ENCODE measurements at regions not wholly inside any gene's neighbourhood (a gene's known extent, or its start where the extent isn't known, plus 50 kb on each side); places are given as distances from the start of the nearest gene placed in this dataset.

DNA sequence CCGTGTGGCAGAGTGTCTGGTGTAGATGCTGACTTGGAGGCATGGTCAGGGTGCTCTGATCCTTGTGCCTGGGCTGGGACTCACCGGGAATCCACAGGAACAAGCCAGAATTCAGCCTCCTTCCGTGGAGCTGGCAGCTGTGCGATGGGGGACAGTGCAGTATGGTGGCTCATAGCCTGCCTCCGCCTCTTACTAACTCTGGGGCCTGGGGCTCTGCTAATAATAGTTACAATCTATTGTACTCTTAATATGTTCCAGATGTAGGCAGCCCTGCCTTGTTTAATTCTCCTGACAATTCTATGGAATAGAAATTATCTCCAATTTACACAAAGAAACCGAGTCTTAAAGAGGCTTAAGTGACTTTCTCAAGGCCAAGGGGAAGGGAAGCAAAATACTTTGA is 77.6 kb downstream of the PCDH1 start:
- DNase-seq (ENCODE audit: low read depth in 2 of 2), result no peak

GRCh38 chr5:141799507-141800167 is 78.6 kb downstream of the PCDH1 start:
- no peak for DNase-seq (ENCODE audit: low read depth in 2 of 2)

DNA sequence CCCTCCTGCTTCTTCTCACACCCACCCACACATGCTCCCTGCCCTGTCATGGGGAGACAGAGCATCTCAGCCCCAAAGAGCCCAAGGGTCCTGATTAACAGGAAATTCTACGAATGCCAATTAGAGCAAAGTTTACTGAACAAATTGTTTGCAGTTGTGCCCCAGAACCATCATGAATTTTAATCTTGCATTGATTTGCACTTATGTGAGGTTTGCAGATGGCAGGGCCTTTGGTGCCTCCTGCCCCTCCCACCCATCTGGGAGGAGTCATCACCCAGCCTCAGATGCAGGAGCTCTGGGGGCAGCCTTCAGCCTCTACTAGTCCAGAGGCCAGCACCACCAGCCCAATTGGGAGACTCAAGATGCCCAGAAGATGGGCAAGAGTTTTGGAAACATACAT is 80.8 kb downstream of the PCDH1 start:
- no peak for DNase-seq (ENCODE audit: low read depth in 2 of 2)

DNA sequence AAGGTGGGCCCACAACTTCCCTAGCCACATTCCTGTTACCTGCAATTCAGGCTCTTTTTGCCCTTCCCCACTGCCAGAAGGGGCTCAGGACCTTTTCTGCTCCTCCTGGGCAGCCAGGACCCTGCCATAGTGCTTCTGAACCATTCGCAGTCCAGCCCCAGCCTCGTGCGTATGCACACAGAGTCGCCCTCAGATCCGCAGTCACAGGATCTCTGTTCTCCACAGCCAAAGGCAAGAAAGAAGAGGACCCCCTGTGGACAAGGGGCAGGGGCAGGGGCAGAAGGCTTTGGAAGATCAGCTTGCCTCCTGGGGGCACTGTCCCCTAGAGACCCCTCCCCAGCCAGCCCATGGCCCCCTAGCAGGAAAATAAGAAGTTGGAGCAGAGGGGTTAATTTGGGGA is 82.8 kb downstream of the PCDH1 start:
- no peak for DNase-seq (ENCODE audit: low read depth in 2 of 2)

GRCh38 chr5:141793881-141794280 is 84.3 kb downstream of the PCDH1 start:
- no peak for DNase-seq (ENCODE audit: low read depth in 2 of 2)

DNA sequence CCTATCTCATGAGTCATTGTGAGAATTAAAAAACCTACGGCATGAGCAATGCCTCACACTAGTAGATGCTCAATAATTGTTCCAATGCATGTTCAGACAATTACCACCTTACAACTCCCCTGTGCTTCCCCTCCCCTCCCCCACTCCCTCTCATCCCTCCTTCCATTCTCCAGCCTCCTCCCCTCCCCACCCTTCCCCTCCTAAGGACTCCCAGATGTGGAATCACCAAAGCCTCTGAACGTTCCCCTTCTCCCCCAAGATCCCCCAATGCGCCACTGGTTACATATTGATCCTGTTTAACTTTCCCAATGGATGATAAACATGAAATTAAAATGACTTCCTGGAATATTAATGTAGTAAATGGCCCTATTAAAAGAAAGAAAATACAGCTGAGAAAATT is 84.8 kb downstream of the PCDH1 start:
- DNase-seq (ENCODE audit: low read depth in 2 of 2), result no peak

DNA sequence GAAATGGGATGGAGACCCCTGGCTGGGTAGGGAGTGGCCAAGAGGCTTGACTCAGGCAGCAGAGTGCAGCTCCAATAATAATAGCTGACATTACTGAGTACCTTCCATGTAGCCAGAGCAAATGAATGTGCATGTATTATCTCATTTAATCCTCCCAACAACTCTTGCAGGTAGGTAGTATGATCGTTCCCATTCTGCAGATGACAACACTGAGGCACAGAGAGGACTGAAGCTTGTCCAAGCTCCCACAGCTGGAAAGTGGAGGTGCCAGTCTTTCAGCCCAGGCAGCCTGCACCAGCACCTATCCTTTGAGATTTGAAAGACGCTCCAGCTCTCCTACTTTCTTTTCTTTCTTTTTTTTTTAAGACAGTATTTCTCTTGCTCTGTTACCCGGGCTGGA is 87.6 kb downstream of the PCDH1 start:
- DNase-seq (ENCODE audit: low read depth in 2 of 2), result no peak

- DNase-seq (ENCODE audit: low read depth in 2 of 2), result no peak
Measured at GRCh38 chr5:141789330-141789729, 88.9 kb downstream of the PCDH1 start.

GRCh38 chr5:141788296-141788970 is 89.8 kb downstream of the PCDH1 start:
- no peak for DNase-seq (ENCODE audit: low read depth in 2 of 2)

DNA sequence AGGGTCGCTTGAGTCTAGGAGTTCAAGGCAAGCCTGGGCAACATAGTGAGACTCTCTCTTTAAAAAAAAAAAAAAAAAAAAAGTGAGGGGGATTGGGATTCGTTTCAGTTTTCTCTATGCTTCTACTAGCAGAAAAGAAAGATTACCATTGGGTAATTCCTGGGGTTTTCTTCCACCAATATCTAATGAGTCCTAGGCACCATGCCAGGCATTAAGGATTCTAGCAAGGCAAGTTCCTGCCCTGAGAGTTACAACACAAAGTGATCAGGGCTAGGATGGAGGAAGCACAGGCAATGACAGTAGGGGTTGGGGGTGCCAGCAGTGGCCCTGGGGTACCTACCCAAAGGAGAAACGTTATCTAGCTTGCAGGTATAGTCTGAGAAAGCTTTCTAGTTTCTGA is 90.8 kb downstream of the PCDH1 start:
- no peak for DNase-seq (ENCODE audit: low read depth in 2 of 2)

GRCh38 chr5:141786700-141787099 is 91.5 kb downstream of the PCDH1 start:
- DNase-seq (ENCODE audit: low read depth in 2 of 2), result no peak

GRCh38 chr5:141785711-141786110 is 92.5 kb downstream of the PCDH1 start:
- no peak for DNase-seq (ENCODE audit: low read depth in 2 of 2)

GRCh38 chr5:141785135-141785534 is 93.1 kb downstream of the PCDH1 start:
- DNase-seq (ENCODE audit: low read depth in 2 of 2), result no peak

- DNase-seq (ENCODE audit: low read depth in 2 of 2), result no peak
Measured at GRCh38 chr5:141784529-141784928, 93.7 kb downstream of the PCDH1 start.

GRCh38 chr5:141783947-141784296 is 94.3 kb downstream of the PCDH1 start:
- no peak for DNase-seq (ENCODE audit: low read depth in 2 of 2)

GRCh38 chr5:141783005-141783946 is 94.9 kb downstream of the PCDH1 start:
- no peak for DNase-seq (ENCODE audit: low read depth in 2 of 2)

DNA sequence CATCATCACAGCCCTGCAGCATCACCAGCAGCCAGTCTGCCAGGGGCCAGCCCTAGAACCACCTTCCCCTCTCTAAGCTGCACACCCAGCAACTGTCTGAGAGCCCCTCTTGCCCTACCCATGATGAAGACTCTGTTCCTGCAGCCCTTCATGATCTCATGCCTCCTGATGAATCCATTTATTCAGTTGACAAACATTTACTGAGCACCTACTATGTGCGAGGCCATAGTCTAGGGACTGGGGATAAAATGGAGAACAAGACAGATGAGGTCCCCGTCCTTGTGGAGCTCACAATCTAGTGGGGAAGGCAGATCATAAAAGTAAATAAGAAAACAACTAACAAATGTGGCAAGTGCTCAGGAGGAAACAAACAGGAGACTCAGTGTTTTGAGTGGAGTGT is 96.3 kb downstream of the PCDH1 start:
- DNase-seq (ENCODE audit: low read depth in 2 of 2), result no peak

- no peak for DNase-seq (ENCODE audit: low read depth in 2 of 2)
Measured at GRCh38 chr5:141780952-141781781, 97.0 kb downstream of the PCDH1 start.

GRCh38 chr5:141780240-141780951 is 97.8 kb downstream of the PCDH1 start:
- DNase-seq (ENCODE audit: low read depth in 2 of 2), result no peak

GRCh38 chr5:141779503-141779973 is 97.5 kb upstream of the ARAP3 start:
- DNase-seq (ENCODE audit: low read depth in 2 of 2), result peak in 1 of 2 donors; percentile 5

GRCh38 chr5:141778683-141779082 is 96.7 kb upstream of the ARAP3 start:
- DNase-seq (ENCODE audit: low read depth in 2 of 2), result no peak

Data from dermis microvascular lymphatic vessel endothelial cell (primary cell).